GM18502 (cell line): ENCODE measurements at regions not wholly inside any gene's neighbourhood (a gene's known extent, or its start where the extent isn't known, plus 50 kb on each side); places are given as distances from the start of the nearest gene placed in this dataset.
"Not testable (repeated sequence)": the region's sequence is repeated elsewhere in the genome, so short reads cannot be mapped to it uniquely, and the experiment has no call there.

Source experiments
- ATAC-seq: cut with Tn5 transposase; IDR thresholded peaks from one replicate; pipeline ENCODE4 v1.9.1; 2021; ENCODE audit warnings: mild to moderate bottlenecking; ENCODE audit not compliant: unreplicated experiment, poor library complexity

DNA sequence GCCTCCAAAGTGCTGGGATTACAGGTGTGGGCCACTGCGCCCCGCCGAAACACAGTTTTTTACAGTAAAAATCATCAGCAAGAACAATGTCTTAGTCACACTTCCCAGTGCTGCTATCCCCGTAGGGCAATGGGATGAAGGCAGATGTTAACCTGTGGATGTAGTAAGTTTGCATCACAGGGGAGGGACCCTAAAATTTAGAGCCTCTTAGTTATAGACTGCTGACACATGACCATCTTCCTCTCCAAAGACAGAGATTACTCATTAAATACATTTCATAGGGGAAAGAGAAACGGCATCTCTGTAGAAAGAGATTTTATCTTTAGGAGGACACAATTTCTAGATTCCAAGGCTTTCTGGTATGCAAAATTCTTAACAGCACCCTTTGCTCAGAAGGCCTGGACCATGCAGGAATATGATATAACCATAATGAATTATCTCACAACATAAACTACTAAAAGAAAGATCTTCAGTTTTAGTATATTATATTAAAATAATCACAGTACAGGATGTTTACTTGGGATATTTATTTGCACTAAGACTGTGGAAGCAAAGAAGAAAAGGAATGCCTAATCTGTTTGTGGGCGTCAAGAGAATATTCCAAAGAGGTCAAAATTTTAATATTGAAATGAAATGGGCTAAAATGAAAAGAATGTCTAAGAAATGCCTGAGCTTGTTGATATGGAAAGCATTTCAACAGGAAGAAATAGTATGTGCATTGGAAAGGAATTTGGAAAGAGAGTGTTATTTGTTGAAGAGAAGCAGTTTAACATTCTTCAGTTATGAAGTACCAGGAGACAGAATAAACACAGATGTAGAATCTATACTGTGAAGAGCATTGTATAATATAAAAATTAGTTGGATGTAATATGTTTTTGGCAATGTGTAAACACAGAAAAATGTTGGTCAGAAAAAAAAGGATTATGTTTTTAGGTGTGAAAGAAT, 1228.3 kb upstream of the CHAC2 start:
- no peak for ATAC-seq

DNA sequence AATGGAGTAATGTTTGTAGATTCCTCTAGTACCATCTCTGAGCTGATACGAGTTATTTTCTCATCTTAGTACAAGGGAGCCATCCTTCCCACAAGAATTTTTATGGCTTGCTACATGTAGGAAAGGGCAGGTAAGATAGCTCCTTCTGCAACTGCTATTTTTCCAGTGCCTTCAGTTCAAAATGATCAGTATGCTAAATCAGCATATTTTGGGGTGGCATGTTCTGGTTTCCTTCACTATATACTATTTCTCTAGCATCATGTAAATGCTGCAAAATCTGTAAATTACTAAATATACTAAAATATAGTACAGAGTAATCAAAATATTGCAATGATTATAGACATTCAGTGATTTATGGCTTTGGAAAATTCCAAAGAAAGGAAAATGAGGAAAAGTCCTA, 1230.0 kb upstream of the CHAC2 start:
- ATAC-seq: no peak

DNA sequence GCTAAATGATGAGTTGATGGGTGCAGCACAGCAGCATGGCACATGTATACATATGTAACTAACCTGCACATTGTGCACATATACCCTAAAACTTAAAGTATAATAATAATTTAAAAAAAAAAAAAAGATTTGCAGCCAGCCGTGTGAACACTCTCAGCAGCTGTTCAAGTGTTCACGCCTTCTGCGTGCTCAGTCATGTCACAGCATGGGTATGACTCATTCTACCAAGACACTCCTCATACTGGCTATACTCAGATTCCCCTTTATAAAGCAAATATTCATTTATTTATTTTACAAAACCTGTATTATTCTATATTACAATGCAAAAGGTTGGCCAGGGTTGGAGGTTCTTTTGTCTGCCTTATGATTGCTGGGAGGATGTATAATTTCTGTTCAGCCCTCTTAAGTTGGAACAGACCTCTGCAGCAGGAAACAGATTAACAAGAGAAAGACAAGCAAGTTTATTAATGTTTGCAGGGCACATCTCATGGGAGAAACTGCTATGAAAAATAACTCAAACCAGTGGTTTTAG, 1230.6 kb upstream of the CHAC2 start:
- no peak for ATAC-seq

DNA sequence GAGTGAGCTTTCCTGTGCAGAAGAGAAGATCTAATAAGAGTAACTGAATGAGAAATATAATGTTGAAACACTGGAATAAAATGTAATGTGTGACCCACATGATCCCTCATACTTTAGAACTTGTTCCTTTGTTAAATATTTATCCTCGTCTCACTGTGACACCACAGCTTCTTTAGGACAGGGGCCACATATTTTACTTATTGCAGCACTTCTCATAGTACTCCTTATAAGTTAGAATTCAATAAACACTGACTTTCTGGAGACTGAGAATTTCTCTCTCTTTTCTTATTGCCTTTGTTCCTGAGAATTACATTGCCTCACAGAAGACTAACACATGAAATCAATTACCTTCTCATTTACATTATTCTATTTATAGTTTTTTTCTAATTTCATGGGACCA, 1234.6 kb upstream of the CHAC2 start:
- no peak for ATAC-seq

DNA sequence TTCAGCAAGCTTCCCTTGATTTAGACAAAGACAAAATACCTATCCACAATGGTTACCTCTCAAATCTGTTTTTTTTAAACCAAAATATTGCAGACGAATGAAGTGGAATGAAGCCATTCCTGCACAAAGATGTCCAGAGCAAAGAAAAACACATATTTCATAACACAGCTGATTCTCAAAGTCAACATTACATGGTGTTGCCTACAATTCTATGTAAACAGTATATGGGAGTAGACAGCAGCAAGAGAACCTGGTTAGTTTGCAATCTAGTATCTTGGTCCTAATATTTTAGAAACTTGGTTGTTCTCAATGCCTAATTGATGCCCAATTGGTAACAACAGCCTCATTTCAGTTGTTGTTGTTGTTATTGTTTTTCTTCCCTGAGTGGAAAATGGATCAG, 1240.9 kb upstream of the CHAC2 start:
- ATAC-seq: no peak

DNA sequence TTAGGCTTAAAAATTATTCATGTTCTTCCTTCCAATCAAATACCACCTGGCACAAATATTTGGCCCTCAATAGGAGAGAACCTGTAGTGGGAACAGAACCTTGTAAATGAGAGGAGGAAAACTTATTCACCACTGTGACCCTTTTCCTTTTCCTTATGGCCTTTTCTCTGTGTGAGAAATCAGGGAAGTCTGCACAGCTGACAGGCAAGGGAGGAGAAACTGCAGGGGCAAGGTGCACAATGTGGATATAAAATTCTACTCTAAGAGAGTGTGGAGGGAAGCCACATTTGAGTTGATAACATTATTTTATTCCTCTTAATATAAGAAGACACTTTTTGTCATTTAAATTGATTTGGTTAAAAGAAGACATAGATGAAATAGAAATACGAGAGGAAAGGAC, 1247.0 kb upstream of the CHAC2 start:
- ATAC-seq: no peak

DNA sequence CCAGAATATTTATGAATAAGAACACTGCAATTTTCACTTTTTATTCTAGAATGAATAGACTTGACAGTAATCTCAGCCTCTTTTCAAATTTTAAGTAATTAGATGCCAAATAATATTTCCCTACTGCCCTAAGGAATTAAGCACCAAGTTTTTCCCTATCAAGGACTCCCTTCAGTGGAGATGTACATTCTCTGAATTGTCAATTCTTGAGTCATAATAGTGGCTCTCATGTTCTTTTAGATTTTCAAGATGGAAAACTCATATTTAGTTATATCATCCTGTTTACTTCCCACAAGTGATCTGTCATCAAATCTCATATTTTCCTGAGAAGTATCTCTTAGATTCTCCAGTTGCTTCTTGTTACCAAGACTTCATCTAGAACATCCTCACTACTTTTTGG, 1248.9 kb upstream of the CHAC2 start:
- ATAC-seq: no peak

DNA sequence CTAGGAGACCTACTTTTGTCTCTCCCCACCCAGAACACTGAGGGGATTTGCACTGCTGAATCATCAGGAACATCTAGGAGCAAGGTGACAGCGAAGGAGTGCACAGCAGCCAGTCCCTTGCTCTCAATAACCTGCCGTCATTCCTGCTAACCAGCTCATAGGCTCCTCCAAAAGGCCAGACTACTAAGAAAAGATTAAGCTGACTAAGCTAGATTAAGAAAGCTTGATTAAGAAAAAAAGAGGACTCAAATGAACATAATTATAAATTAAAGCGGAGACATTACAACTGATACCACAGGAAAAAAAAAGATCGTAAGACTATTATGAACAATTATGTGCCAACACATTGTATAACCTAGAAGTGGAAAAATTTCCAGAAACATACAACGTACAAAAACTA, 1254.8 kb upstream of the CHAC2 start:
- ATAC-seq: no peak

DNA sequence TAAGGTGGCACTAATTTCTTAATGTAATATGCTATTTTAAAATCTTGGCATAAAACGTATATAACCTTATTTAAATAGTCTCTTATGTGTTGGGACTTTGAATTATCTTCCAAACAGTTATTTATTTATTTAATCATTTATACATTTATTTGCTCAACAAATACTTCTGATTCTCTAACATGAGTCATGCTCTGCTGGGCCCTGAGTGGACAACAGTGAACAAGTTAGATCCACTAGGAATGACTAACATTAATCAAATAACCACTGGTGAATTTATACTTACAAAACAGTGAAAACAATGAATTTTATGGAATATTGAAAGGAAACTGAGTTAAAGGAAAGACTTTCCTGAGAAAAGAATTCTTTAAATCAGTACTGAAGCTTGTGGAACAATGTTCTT, 1257.2 kb upstream of the CHAC2 start:
- no peak for ATAC-seq

DNA sequence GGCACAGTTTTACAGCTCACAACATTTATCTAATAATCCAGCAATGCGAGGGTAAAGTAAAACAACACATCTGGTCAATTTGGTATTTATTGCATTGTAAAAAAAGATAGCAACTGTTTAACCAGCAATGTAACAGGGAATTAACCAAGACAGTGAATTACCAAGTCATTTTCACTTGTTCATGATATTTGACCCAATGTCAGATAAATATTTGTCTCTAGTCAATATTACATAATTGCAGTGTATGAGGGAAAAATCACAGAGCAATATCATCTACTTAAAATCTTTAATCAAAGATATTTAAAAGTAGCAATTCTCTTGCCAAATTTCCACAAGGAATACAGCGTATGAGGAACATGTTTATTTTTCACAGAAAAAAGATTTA, 1265.1 kb upstream of the CHAC2 start:
- ATAC-seq: no peak

DNA sequence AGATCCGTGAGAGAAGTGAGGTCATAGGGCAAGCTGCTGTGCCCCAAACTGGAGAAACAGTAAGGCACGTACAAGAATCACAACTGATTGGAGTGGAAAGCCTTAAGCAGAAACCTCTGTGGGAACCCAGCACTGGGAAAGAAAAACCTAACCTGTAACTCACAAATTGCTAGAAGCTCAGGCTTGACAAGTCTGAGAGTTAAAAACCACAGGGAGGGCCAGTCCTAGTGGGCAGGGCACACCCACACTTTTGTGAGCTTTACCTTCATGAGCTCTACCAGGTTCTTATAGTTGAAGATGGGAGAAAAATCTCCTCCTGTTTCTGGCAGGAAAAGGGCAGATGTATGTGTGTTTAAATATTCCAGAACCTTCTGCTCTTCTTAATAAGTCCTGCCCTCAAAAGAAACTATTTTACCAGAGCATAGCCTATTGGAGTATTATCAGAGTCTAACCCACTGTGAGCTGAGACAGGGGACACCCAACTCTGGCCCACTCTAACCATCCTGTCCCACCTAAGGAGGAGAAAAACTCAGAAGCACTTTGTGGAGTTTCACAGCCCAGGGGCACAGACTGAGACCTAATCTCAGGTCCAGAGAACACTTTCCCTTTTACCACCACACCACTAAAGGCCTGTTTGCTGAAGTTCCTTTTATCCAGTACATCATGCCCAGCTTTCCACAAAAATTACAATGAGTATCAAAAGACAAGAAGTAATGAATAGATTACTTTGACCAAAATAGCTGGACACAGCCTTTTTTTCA, 1265.7 kb upstream of the CHAC2 start:
- ATAC-seq: no peak

DNA sequence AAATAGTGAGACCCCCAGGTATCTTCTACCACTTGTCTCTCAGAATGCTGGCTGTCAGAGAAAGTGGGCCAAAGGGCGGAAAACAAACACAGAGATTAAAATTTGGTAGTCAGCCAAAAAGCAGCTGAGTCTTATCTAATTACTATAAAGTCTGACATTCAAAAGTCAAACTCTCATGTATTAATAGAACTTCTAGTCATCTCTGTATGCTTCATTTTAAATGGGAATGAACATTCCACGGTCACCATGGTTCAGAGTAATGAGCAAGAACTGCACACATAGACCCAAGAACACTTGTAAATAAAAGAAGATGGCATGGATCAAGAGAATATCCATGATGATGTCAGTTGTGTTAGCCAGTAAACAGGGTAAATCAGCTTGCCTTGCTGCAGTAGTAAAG, 1267.0 kb upstream of the CHAC2 start:
- no peak for ATAC-seq

DNA sequence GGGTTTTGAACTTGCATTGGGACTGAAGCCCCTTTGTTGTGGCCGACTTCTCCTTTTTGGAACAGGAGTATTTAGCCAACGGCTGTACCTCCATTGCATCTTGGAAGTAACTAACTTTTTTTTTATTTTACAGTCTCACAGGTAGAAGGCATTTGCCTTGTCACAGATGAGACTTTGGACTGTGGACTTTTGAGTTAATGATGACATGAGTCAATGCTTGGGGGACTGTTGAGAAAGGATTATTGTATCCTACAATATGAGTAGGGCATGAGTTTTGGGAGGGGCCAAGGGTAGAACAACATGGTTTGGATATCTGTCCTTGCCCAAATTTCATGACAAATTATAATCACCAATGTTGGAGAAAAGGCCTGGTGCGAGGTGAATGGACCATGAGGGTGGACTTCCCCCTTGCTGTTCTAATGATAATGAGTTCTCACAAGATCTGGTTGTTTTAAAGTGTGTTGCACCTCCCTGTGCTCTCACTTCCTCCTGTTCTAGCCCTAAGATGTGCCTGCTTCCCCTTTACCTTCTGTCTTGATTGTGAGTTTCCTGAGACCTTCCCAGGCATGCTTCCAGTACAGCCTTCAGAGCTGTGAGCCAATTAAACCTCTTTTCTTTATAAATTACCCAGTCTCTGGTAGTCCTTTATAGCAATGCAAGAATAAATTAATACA, 1269.4 kb upstream of the CHAC2 start:
- ATAC-seq: no peak

DNA sequence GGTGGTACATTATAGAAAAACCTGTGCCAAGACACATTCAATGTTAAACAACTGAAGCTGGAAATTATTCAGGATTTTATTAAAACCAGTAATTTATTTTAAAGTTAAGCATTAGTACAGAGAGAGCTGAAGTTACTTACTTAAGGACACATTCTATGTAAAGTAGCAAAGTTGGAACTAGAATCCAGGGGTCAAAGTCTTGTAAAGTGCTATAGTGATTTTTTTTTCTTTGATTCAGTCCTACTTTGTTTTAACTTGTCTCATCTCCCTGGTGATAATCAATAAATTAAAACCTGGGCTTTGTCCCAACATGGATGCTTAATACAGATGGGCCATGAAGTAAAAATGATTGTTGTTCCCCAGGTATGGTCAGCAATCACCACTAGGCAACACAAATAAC, 1271.8 kb upstream of the CHAC2 start:
- no peak for ATAC-seq

DNA sequence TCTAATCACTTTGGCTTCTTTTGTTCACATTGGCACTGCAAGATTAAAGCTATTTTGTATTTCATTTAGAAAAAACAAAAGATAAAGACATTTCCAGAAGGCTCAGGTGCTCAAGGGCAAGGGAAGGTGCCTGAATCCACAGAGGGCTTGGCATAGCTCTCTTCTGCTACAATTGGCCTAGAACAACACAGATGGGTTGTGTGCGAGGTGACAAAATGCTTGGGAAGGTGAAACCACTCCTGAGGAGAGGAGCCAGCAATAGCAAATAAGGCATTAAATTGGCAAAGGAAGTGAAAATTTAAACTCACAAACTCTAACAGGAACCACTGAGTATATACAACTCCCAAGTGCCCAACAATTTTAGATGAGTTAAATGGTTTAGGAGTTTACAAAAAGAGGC, 1290.4 kb upstream of the CHAC2 start:
- ATAC-seq: no peak

DNA sequence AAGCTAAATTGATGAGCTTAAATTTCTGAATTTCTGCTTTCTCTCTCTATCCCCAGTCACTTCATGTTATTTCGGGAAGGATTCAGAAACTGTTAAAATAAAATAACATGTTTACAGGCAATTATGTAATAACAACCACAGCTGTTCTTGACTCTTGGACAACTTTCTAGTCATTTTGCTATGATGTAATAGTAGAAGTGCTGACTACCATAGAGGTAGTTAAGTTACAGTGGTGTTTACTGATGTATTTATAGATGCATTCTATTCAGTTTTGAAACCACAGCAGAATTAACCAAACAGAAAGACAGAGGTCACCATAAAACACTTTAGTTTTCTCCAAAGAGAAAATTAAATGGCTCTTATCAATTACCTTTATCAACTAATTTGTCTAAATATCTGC, 1292.0 kb upstream of the CHAC2 start:
- no peak for ATAC-seq

DNA sequence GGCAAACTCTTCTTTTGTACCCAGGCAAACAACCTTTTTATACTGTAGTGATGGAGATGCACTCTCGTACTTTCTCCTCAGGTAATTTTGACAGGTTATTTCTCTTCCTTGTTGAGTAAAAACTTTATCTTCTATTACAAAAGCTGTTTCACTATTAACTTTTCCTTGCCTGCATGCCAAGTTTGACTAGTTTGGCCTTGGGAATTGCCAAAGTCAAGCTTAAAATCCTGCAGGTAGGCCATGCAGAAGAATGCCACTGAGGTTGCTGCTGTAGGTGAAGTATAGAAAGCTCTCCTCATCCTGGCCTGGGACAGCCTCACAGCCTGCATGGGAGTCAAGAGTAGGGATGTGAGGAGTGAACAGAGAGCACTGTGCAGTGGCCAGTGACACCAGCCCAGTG, 1293.5 kb upstream of the CHAC2 start:
- ATAC-seq: no peak

DNA sequence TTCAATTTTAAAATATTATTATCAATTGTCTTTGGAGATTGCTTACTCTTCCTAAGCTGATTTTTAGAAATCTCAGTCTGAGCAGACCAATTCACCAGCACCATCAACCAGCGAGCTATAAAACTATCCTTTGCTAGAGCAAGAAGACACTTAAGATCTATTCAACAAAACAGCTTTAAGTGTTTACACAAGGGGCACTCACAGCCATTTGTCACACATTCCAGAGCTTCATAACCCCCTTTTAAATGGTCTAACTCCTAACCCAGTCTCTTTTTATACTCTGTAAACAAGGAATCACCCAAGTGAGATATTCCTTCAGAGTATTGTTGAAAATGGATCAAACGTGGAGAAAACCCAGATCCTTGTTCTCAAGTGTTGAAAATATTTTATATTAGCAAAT, 1294.1 kb upstream of the CHAC2 start:
- no peak for ATAC-seq

DNA sequence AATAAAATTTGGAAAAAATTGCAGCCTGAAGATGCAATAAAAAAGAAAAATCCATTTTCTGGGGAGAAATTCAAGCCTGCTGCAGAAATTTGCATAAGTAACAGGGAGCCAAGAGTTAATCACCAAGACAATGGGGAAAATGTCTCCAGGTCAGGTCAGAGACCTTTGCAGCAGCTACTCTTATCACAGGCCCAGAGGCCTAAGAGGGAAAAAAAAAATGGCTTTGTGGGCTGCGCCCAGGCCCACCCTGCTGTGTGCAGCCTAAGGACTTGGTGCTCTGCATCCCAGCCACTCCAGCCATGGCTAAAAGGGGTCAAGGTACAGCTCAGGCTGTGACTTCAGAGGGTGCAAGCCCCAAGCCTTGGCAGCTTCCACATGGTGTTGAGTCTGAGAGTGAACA, 1297.1 kb upstream of the CHAC2 start:
- not testable (repeated sequence) for ATAC-seq

DNA sequence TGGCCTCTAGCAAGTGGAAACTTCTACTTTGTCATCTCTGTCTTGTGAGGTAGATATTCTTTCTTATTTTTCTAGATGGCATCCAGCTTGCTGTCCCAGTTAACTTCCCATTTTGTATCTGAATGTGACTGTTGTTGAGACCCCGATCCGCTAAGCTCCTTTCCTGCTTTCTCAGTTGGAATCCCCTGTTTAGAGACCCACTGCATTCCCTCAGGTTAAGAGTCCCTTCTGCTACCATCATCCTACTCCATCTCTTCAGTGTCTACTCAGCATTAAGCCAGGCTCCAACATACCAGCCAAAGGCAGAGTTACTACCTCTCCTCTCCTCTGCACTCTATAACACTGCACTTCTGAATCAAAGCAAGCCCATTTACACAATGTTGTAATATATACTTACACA, 1300.4 kb upstream of the CHAC2 start:
- ATAC-seq: no peak

DNA sequence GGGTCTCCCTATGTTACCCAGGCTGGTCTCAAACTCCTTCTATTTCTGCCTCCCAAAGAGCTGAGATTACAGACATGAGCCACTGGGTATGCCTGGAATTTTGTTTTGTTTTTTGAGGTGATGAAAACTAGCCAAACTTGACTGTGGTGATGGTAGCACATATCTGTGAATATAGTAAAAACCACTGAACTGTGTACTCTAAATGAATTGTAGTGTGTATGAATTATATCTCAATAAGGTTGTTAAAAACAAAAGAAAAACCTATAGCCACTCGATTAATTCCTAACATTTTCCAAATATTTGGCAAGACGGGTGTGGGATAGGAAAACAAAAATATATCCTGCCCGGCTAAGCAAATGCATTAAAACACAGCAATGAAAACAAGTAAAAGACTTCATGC, 1302.3 kb upstream of the CHAC2 start:
- no peak for ATAC-seq
